ENCODE measurements at regions not wholly inside any gene's neighbourhood (a gene's known extent, or its start where the extent isn't known, plus 50 kb on each side); places are given as distances from the start of the nearest gene placed in this dataset.

GRCh38 chr6:168819546-168819945 is 378.6 kb downstream of the SMOC2 start:
- H3K36me3 Mint-ChIP-seq (ENCODE audit: insufficient read depth, unreplicated experiment) = no peaks in the 10 kb centered on the region
- BruUV-seq (replicated peaks) = no TSS peak
- H3K4me1 Mint-ChIP-seq (ENCODE audit: low read depth, unreplicated experiment) = no peaks in the 10 kb centered on the region
- H3K9me3 Mint-ChIP-seq (ENCODE audit: unreplicated experiment) = peaks cover 12% of the 10 kb centered on the region
- no peak for DNase-seq
- Histone ChIP-seq H3K27me3 (replicated peaks; ENCODE audit: control insufficient read depth, insufficient read depth, low read length) (no peaks in the 10 kb centered on the region), H3K9me3 (peaks cover 8% of the 10 kb centered on the region; the same call in 1 of the 2 replicates), H3K36me3 (ENCODE audit: control insufficient read depth, insufficient read depth, low read length) (no peaks in the 10 kb centered on the region), H3K4me1 (no peaks in the 10 kb centered on the region), H3K4me3 (ENCODE audit: low read depth, low read length) (no peak overlapping the region)
- POLR2A ChIA-PET = no interaction called here
- CTCF ChIA-PET = no interaction called here
- TF ChIP-seq CTCF (IDR thresholded peaks at IDR 0.05; ENCODE audit: insufficient read depth in 1 of 2, low read depth in 1 of 2, low read length in 1 of 2, severe bottlenecking in 1 of 2, unreplicated experiment in 1 of 2) = no peak
- intact Hi-C loops (cut with micrococcal nuclease; ENCODE audit: unreplicated experiment) = no loop called here
- no peaks in the 10 kb centered on the region for H3K27me3 Mint-ChIP-seq (ENCODE audit: insufficient read depth, unreplicated experiment)
- no peak overlapping the region for H3K27ac Mint-ChIP-seq (ENCODE audit: unreplicated experiment)
- no peak overlapping the region for H3K4me3 Mint-ChIP-seq (ENCODE audit: unreplicated experiment)

- no peak overlapping the region for H3K4me3 ChIP-seq (ENCODE audit: low read depth, low read length)
- no peak overlapping the region for H3K4me3 Mint-ChIP-seq (ENCODE audit: unreplicated experiment)
- no peaks in the 10 kb centered on the region for H3K36me3 ChIP-seq (ENCODE audit: control insufficient read depth, insufficient read depth, low read length)
- CTCF ChIA-PET = no interaction called here
- peaks cover 12% of the 10 kb centered on the region for H3K9me3 Mint-ChIP-seq (ENCODE audit: unreplicated experiment)
- H3K36me3 Mint-ChIP-seq (ENCODE audit: insufficient read depth, unreplicated experiment) = no peaks in the 10 kb centered on the region
- no peak overlapping the region for H3K27ac Mint-ChIP-seq (ENCODE audit: unreplicated experiment)
- H3K4me1 Mint-ChIP-seq (ENCODE audit: low read depth, unreplicated experiment) = no peaks in the 10 kb centered on the region
- no peaks in the 10 kb centered on the region for H3K4me1 ChIP-seq
- DNase-seq = no peak
- no peaks in the 10 kb centered on the region for H3K27me3 ChIP-seq (replicated peaks; ENCODE audit: control insufficient read depth, insufficient read depth, low read length)
- H3K9me3 ChIP-seq = peaks cover 8% of the 10 kb centered on the region; the same call in 1 of the 2 replicates
- TF ChIP-seq CTCF (IDR thresholded peaks at IDR 0.05; ENCODE audit: insufficient read depth in 1 of 2, low read depth in 1 of 2, low read length in 1 of 2, severe bottlenecking in 1 of 2, unreplicated experiment in 1 of 2) = no peak
- H3K27me3 Mint-ChIP-seq (ENCODE audit: insufficient read depth, unreplicated experiment) = peaks cover 4% of the 10 kb centered on the region
- POLR2A ChIA-PET = no interaction called here
- no TSS peak for BruUV-seq (replicated peaks)
- intact Hi-C loops (cut with micrococcal nuclease; ENCODE audit: unreplicated experiment) = no loop called here
Observed at GRCh38 chr6:168817558-168818159, 376.7 kb downstream of the SMOC2 start.

GRCh38 chr6:168815229-168815628 is 374.2 kb downstream of the SMOC2 start:
- peak; percentile 45 to 46 for TF ChIP-seq CTCF (IDR thresholded peaks at IDR 0.05; ENCODE audit: insufficient read depth in 1 of 2, low read depth in 1 of 2, low read length in 1 of 2, severe bottlenecking in 1 of 2, unreplicated experiment in 1 of 2)
- Mint-ChIP-seq H3K36me3 (ENCODE audit: insufficient read depth, unreplicated experiment) (no peaks in the 10 kb centered on the region), H3K4me1 (ENCODE audit: low read depth, unreplicated experiment) (no peaks in the 10 kb centered on the region), H3K9me3 (ENCODE audit: unreplicated experiment) (peaks cover 12% of the 10 kb centered on the region), H3K27ac (ENCODE audit: unreplicated experiment) (no peak overlapping the region), H3K27me3 (ENCODE audit: insufficient read depth, unreplicated experiment) (peaks cover 4% of the 10 kb centered on the region), H3K4me3 (ENCODE audit: unreplicated experiment) (no peak overlapping the region)
- no peaks in the 10 kb centered on the region for H3K4me1 ChIP-seq
- peak in 1 of 2 experiments; percentile 12 for DNase-seq
- intact Hi-C loops (cut with micrococcal nuclease; ENCODE audit: unreplicated experiment) = no loop called here
- H3K9me3 ChIP-seq = peaks cover 8% of the 10 kb centered on the region; the same call in 1 of the 2 replicates
- ChIA-PET CTCF (no interaction called here), POLR2A (no interaction called here)
- no peaks in the 10 kb centered on the region for H3K36me3 ChIP-seq (ENCODE audit: control insufficient read depth, insufficient read depth, low read length)
- BruUV-seq (replicated peaks) = no TSS peak
- H3K27me3 ChIP-seq (replicated peaks; ENCODE audit: control insufficient read depth, insufficient read depth, low read length) = no peaks in the 10 kb centered on the region
- H3K4me3 ChIP-seq (ENCODE audit: low read depth, low read length) = no peak overlapping the region
